Left lung (tissue), 4 donors: ENCODE measurements at regions not wholly inside any gene's neighbourhood (a gene's known extent, or its start where the extent isn't known, plus 50 kb on each side); places are given as distances from the start of the nearest gene placed in this dataset.
"Not testable (repeated sequence)": the region's sequence is repeated elsewhere in the genome, so short reads cannot be mapped to it uniquely, and the experiment has no call there.

Experiments used
- ATAC-seq: fragments of 200-7000 bp; cut with Tn5 transposase; one replicate; pipeline ENCODE4 v1.9.1; 2020; ENCODE audit warnings: moderate library complexity
- DNase-seq, 4 donors: peaks; one replicate each; pipeline ENCODE4 v3.0.0-alpha.2; 2013 to 2020
- H3K27ac ChIP-seq, 2 donors: fragments of 200-600 bp; sonication (generic) in 1 of 2; one replicate each; pipeline versions ENCODE4 v1.5.0 to v1.8.0; 2020 to 2021
- H3K27me3 ChIP-seq, 2 donors: fragments of 200-600 bp; sonication (generic) in 1 of 2; one replicate each; pipeline versions ENCODE4 v1.5.0 to v1.8.0; 2020 to 2021
- H3K36me3 ChIP-seq, 2 donors: fragments of 200-600 bp; sonication (generic) in 1 of 2; one replicate each; pipeline versions ENCODE4 v1.5.0 to v1.8.0; 2020 to 2021
- H3K4me1 ChIP-seq, 2 donors: fragments of 200-600 bp; one replicate each; pipeline ENCODE4 v1.8.0; 2021
- H3K4me3 ChIP-seq, 2 donors: fragments of 200-600 bp; sonication (generic) in 1 of 2; one replicate each; pipeline versions ENCODE4 v1.5.0 to v1.8.0; 2020 to 2021; ENCODE audit warnings: mild to moderate bottlenecking in 1 of 2
- H3K9me3 ChIP-seq, 2 donors: fragments of 200-600 bp; sonication (generic) in 1 of 2; one replicate each; pipeline versions ENCODE4 v1.5.0 to v1.8.0; 2020 to 2021
- CTCF ChIP-seq, 2 donors: fragments of 200-600 bp; sonication (generic) in 1 of 2; IDR thresholded peaks; one replicate each; pipeline versions ENCODE4 v1.5.0 to v1.8.0; 2021; ENCODE audit warnings: antibody characterized with exemption in 2 of 2
- intact Hi-C, 2 donors: fragments of 100-400 bp; cut with DNase I; formaldehyde crosslinking; loops; one replicate each; pipeline versions ENCODE4 v1.11.2 to v1.14.2; 2022
- donor health status: DM: no; HTN: yes; CAD: no.
- donor health status: DM: no; HTN: no; CAD: no.

- intact Hi-C loops, result no loop called here
- Histone ChIP-seq H3K27ac (no peak overlapping the region), H3K27me3 (no peaks in the 10 kb centered on the region), H3K4me1 (no peaks in the 10 kb centered on the region), H3K9me3 (no peaks in the 10 kb centered on the region), H3K4me3 (no peak overlapping the region), H3K36me3 (no peaks in the 10 kb centered on the region)
- ATAC-seq (no peak), DNase-seq (no peak)
- no peak for TF ChIP-seq CTCF (IDR thresholded peaks at IDR 0.05)
These were observed 700.6 kb upstream of the PITX2 start for GRCh38 chr4:111323496-111323895.

GRCh38 chr4:111323916-111324315 is 701.0 kb upstream of the PITX2 start:
- Histone ChIP-seq H3K27me3 (no peaks in the 10 kb centered on the region), H3K4me1 (no peaks in the 10 kb centered on the region), H3K9me3 (no peaks in the 10 kb centered on the region), H3K4me3 (no peak overlapping the region), H3K36me3 (no peaks in the 10 kb centered on the region), H3K27ac (no peak overlapping the region)
- DNase-seq (no peak), ATAC-seq (no peak)
- TF ChIP-seq CTCF (IDR thresholded peaks at IDR 0.05), result no peak
- intact Hi-C loops, result no loop called here

- Histone ChIP-seq H3K9me3 (no peaks in the 10 kb centered on the region), H3K27me3 (no peaks in the 10 kb centered on the region), H3K27ac (no peak overlapping the region), H3K36me3 (no peaks in the 10 kb centered on the region), H3K4me3 (no peak overlapping the region), H3K4me1 (no peaks in the 10 kb centered on the region)
- no peak for ATAC-seq
- no peak for DNase-seq
- intact Hi-C loops, result no loop called here
- TF ChIP-seq CTCF (IDR thresholded peaks at IDR 0.05), result no peak
These were observed 703.6 kb upstream of the PITX2 start for GRCh38 chr4:111326450-111326849.

GRCh38 chr4:111330786-111331185 is 707.9 kb upstream of the PITX2 start:
- no peak for TF ChIP-seq CTCF (IDR thresholded peaks at IDR 0.05)
- Histone ChIP-seq H3K27ac (no peak overlapping the region), H3K27me3 (no peaks in the 10 kb centered on the region), H3K4me3 (no peak overlapping the region), H3K36me3 (no peaks in the 10 kb centered on the region), H3K4me1 (no peaks in the 10 kb centered on the region), H3K9me3 (no peaks in the 10 kb centered on the region)
- ATAC-seq, result no peak
- intact Hi-C loops, result no loop called here
- DNase-seq, result peak in 1 of 4 donors; percentile 5

GRCh38 chr4:111334361-111334760 is 711.5 kb upstream of the PITX2 start:
- Histone ChIP-seq H3K4me3 (no peak overlapping the region), H3K9me3 (no peaks in the 10 kb centered on the region), H3K4me1 (no peaks in the 10 kb centered on the region), H3K27ac (no peak overlapping the region), H3K36me3 (no peaks in the 10 kb centered on the region), H3K27me3 (no peaks in the 10 kb centered on the region)
- intact Hi-C loops, result no loop called here
- ATAC-seq (no peak), DNase-seq (no peak)
- TF ChIP-seq CTCF (IDR thresholded peaks at IDR 0.05), result no peak

- H3K36me3 ChIP-seq, ATAC-seq, H3K4me1 ChIP-seq, H3K27me3 ChIP-seq, intact Hi-C loops, H3K9me3 ChIP-seq, H3K27ac ChIP-seq, H3K4me3 ChIP-seq: not testable (repeated sequence)
- DNase-seq, result peak in 1 of 4 donors; percentile 24
These were observed 714.5 kb upstream of the PITX2 start for GRCh38 chr4:111337186-111337876.
